ENCODE measurements at regions not wholly inside any gene's neighbourhood (a gene's known extent, or its start where the extent isn't known, plus 50 kb on each side); places are given as distances from the start of the nearest gene placed in this dataset.

- peaks cover 0 to 6% (median 0%) of the 10 kb centered on the region in 4 donors for H3K9me3 ChIP-seq (ENCODE audit: control insufficient read depth in 4 of 4, low read length in 3 of 4)
- peaks cover 0 to 3% (median 0%) of the 10 kb centered on the region in 4 donors for H3K27me3 ChIP-seq (ENCODE audit: control insufficient read depth in 4 of 4, insufficient read depth in 4 of 4, low read length in 3 of 4)
- no peak overlapping the region for H3K4me3 ChIP-seq (ENCODE audit: low read depth in 1 of 3, low read length in 3 of 3)
- 83% methylated on average over 1 of the region's 1 CpG for WGBS
- no peak overlapping the region for H3K27ac ChIP-seq (ENCODE audit: low read depth in 1 of 2, low read length in 2 of 2)
- no peak for DNase-seq (ENCODE audit: low spot score)
- H3K36me3 ChIP-seq (ENCODE audit: control insufficient read depth in 4 of 4, insufficient read depth in 3 of 4, low read depth in 1 of 4, low read length in 3 of 4) = no peaks in the 10 kb centered on the region
- H3K4me1 ChIP-seq (ENCODE audit: control insufficient read depth in 4 of 4, insufficient read depth in 4 of 4, low read length in 3 of 4) = no peaks in the 10 kb centered on the region
- TF ChIP-seq FOXA2 (IDR thresholded peaks at IDR 0.05) (no peak), ATF3 (IDR thresholded peaks at IDR 0.05) (no peak), MAX (IDR thresholded peaks at IDR 0.05) (no peak), NR2F2 (IDR thresholded peaks at IDR 0.05) (no peak), FOXA1 (IDR thresholded peaks at IDR 0.05) (no peak), RAD21 (IDR thresholded peaks at IDR 0.05) (no peak), TAF1 (conservative IDR thresholded peaks at IDR 0.05) (no peak), HNF4G (IDR thresholded peaks at IDR 0.05) (no peak), YY1 (IDR thresholded peaks at IDR 0.05) (no peak), GABPA (IDR thresholded peaks at IDR 0.05 in 1 of 2, conservative IDR thresholded peaks at IDR 0.05 in 1 of 2) (no peak), HNF4A (conservative IDR thresholded peaks at IDR 0.05) (no peak), REST (IDR thresholded peaks at IDR 0.05) (no peak), EGR1 (IDR thresholded peaks at IDR 0.05; ENCODE audit: low read depth in 2 of 2) (no peak), SP1 (IDR thresholded peaks at IDR 0.05) (no peak), RXRA (IDR thresholded peaks at IDR 0.05) (no peak), JUND (IDR thresholded peaks at IDR 0.05) (no peak), CTCF (IDR thresholded peaks at IDR 0.05; ENCODE audit: low read depth, low read length, missing input control) (no peak), ZBTB33 (IDR thresholded peaks at IDR 0.05) (no peak)
- no peak overlapping the region for H3K9ac ChIP-seq (ENCODE audit: low read depth in 1 of 2, low read length in 2 of 2)
Observed at GRCh38 chr1:30484668-30485067, 238.7 kb downstream of the MATN1 start.
